GM18520 (cell line): ENCODE measurements at regions not wholly inside any gene's neighbourhood (a gene's known extent, or its start where the extent isn't known, plus 50 kb on each side); places are given as distances from the start of the nearest gene placed in this dataset.
"Not testable (repeated sequence)": the region's sequence is repeated elsewhere in the genome, so short reads cannot be mapped to it uniquely, and the experiment has no call there.

Experiments
- ATAC-seq: cut with Tn5 transposase; IDR thresholded peaks from one replicate; pipeline ENCODE4 v1.9.1; 2021; ENCODE audit not compliant: unreplicated experiment

GRCh38 chr12:131432532-131433260 is 278.2 kb upstream of the SFSWAP start:
- no peak for ATAC-seq

GRCh38 chr12:131434208-131435125 is 276.4 kb upstream of the SFSWAP start:
- no peak for ATAC-seq

- no peak for ATAC-seq
These were observed 273.8 kb upstream of the SFSWAP start for GRCh38 chr12:131436922-131437705.

- ATAC-seq, result no peak
These were observed 273.0 kb upstream of the SFSWAP start for GRCh38 chr12:131437706-131438492.

DNA sequence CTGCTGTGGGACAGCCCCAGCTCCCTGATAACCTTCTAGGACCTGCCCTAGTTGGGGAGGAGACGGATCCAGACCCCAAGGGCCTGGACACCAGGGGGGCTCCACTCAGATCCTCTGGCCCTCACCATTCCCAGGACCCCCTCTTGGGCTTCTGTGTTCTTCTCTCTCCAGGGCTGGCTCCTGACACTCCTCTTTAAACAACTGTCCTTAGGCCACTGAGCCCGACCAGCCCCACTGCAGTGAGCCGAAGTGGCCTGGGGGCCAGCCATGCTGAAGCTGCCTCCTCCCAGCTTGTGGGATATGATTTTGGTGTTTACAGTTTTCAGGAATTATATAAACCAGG is 272.4 kb upstream of the SFSWAP start:
- ATAC-seq, result not testable (repeated sequence)

- no peak for ATAC-seq
These were observed 272.0 kb upstream of the SFSWAP start for GRCh38 chr12:131438881-131439280.

DNA sequence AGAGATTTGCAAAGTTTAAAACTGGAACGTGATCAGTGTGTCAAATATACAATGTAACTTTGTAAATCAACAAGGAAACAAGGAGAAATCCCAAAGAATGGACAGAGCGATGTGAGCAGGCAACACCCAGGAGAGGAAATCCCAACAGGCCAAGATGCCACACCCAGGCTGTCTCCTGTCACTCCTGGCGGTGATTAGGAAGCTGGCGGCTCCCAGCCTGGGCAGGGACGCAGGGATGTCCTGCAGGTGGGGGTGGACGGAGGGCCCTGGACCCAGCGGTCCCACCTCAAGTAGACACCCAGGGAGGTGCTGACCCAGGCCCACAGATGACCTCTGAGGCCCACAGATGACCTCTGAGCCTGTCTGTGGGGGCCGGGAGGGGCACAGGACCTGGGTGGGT is 271.1 kb upstream of the SFSWAP start:
- not testable (repeated sequence) for ATAC-seq

GRCh38 chr12:131440209-131441059 is 270.5 kb upstream of the SFSWAP start:
- not testable (repeated sequence) for ATAC-seq

- ATAC-seq, result no peak
These were observed 269.9 kb upstream of the SFSWAP start for GRCh38 chr12:131441060-131441396.

- no peak for ATAC-seq
These were observed 269.1 kb upstream of the SFSWAP start for GRCh38 chr12:131441638-131442336.

DNA sequence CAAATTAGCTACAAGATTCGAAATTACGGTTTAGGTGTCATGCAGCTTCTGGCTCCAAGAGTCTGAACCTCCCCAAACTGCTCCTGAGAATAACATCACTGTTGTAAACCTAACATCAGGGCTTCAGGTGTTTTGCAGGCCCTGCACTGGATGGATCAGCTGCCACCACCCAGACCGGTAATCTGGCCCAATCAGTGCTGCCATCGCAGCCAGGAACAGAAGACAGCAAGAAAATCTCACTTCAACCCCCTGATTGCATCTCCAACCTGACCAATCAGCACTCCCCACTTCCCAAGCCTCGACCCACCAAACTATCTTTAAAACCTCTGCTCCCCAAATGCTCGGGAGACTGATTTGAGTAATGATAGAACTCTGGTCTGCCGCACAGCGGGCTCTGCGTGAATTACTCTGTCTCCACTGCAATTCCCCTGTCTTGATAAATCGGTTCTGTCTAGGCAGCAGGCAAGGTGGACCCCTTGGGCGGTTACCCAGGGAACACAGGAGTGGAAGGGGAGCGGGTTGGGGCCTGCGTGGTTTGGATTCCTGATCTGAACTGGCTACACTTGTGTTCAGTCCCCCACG is 268.5 kb upstream of the SFSWAP start:
- no peak for ATAC-seq

GRCh38 chr12:131443019-131444000 is 267.6 kb upstream of the SFSWAP start:
- no peak for ATAC-seq

- no peak for ATAC-seq
These were observed 266.4 kb upstream of the SFSWAP start for GRCh38 chr12:131444220-131445164.

DNA sequence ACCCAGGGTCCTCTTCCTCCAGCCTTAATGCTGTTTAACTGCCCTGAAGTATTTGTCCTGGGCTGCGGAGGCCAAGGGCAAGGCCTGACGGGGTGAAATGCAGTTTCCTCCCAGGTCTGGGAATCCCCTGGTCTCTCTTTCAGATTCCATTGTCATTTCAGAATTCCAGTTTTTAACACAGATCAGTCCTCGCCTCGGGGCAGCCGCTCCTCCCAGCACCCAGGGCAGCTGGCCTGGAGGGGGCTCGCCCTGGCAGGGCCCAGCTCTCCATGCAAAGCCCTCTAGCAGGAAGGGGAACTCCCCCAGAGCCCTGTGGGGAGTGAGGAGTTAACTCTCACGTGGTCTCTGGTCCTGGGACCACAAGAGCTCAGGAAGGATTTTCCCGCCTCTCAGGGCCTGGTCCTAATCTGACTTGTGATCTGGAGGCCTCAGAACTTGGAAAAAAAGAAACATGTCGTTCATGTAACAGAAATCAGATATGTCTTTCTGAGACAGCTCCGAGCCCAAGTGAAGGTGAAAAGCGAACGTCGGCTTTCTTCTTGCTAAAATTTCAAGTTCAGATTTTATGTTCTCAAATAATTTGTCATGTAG is 265.6 kb upstream of the SFSWAP start:
- ATAC-seq, result no peak

DNA sequence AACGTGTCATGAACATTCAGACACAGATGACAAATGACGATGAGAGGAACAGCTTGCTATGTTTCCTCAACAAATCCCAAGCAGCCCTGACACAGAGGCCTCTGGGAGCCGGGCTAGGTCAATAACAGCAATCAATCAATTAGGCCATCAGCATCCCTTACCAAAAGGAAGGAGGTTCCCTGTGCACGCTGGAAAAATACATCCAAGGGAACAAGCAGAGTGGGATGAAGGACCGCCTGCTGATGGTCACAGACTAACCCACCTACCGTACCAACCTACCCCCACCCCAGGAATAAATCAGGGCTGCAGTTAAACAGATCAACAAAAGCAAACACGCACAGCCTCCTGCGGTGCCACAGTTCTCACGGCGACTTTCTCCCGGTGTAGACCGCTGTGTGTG is 265.1 kb upstream of the SFSWAP start:
- ATAC-seq, result no peak

GRCh38 chr12:131447636-131448035 is 263.3 kb upstream of the SFSWAP start:
- not testable (repeated sequence) for ATAC-seq
